Ishikawa (cell line): ENCODE measurements at regions not wholly inside any gene's neighbourhood (a gene's known extent, or its start where the extent isn't known, plus 50 kb on each side); places are given as distances from the start of the nearest gene placed in this dataset.

Source experiments
- CEBPB ChIP-seq: IDR thresholded peaks from 2 replicates; pipeline ENCODE4 v1.6.1; 2012
- CREB1 ChIP-seq: IDR thresholded peaks from 2 replicates; pipeline ENCODE4 v1.6.1; 2012; ENCODE audit warnings: low read depth
- EGR1 ChIP-seq: IDR thresholded peaks from 2 replicates; pipeline ENCODE4 v1.6.1; 2012
- EP300 ChIP-seq: IDR thresholded peaks from 2 replicates; pipeline ENCODE4 v1.6.1; 2012; ENCODE audit warnings: borderline replicate concordance
- FOXM1 ChIP-seq: IDR thresholded peaks from 2 replicates; pipeline ENCODE4 v1.6.1; 2012; ENCODE audit warnings: low read depth, borderline replicate concordance
- NFIC ChIP-seq: IDR thresholded peaks from 2 replicates; pipeline ENCODE4 v1.6.1; 2012
- RAD21 ChIP-seq: IDR thresholded peaks from 2 replicates; pipeline ENCODE4 v1.6.1; 2012; ENCODE audit warnings: low read depth
- TAF1 ChIP-seq: IDR thresholded peaks from 2 replicates; pipeline ENCODE4 v1.6.1; 2012; ENCODE audit warnings: low read depth, mild to moderate bottlenecking
- TCF12 ChIP-seq: IDR thresholded peaks from 2 replicates; pipeline ENCODE4 v1.6.1; 2012; ENCODE audit warnings: low read depth
- TEAD4 ChIP-seq: IDR thresholded peaks from 2 replicates; pipeline ENCODE4 v1.6.1; 2012
- YY1 ChIP-seq: IDR thresholded peaks from 2 replicates; pipeline ENCODE4 v1.6.1; 2012; ENCODE audit warnings: low read depth
- ZBTB7A ChIP-seq: IDR thresholded peaks from 2 replicates; pipeline ENCODE4 v1.6.1; 2012; ENCODE audit warnings: low read depth
- TF ChIP-seq, protein P1 (sequence below): IDR thresholded peaks from 2 replicates; pipeline ENCODE4 v1.6.1; 2012
- TF ChIP-seq, protein P2 (sequence below): IDR thresholded peaks from 2 replicates; pipeline ENCODE4 v1.6.1; 2012
- TF ChIP-seq, protein P3 (sequence below): IDR thresholded peaks from 2 replicates; pipeline ENCODE4 v1.6.1; 2012; ENCODE audit warnings: low read depth, mild to moderate bottlenecking

GRCh38 chr9:21533597-21533996 is 51.5 kb upstream of the IFNE start:
- no peak for TF ChIP-seq NFIC
- no peak for TF ChIP-seq TEAD4
- TF ChIP-seq CREB1, result no peak
- TF ChIP-seq, protein P1, sequence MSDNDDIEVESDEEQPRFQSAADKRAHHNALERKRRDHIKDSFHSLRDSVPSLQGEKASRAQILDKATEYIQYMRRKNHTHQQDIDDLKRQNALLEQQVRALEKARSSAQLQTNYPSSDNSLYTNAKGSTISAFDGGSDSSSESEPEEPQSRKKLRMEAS, result no peak
- TF ChIP-seq, protein P2, sequence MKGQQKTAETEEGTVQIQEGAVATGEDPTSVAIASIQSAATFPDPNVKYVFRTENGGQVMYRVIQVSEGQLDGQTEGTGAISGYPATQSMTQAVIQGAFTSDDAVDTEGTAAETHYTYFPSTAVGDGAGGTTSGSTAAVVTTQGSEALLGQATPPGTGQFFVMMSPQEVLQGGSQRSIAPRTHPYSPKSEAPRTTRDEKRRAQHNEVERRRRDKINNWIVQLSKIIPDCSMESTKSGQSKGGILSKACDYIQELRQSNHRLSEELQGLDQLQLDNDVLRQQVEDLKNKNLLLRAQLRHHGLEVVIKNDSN, result no peak

GRCh38 chr9:21535396-21535795 is 53.3 kb upstream of the IFNE start:
- TF ChIP-seq, protein P3, sequence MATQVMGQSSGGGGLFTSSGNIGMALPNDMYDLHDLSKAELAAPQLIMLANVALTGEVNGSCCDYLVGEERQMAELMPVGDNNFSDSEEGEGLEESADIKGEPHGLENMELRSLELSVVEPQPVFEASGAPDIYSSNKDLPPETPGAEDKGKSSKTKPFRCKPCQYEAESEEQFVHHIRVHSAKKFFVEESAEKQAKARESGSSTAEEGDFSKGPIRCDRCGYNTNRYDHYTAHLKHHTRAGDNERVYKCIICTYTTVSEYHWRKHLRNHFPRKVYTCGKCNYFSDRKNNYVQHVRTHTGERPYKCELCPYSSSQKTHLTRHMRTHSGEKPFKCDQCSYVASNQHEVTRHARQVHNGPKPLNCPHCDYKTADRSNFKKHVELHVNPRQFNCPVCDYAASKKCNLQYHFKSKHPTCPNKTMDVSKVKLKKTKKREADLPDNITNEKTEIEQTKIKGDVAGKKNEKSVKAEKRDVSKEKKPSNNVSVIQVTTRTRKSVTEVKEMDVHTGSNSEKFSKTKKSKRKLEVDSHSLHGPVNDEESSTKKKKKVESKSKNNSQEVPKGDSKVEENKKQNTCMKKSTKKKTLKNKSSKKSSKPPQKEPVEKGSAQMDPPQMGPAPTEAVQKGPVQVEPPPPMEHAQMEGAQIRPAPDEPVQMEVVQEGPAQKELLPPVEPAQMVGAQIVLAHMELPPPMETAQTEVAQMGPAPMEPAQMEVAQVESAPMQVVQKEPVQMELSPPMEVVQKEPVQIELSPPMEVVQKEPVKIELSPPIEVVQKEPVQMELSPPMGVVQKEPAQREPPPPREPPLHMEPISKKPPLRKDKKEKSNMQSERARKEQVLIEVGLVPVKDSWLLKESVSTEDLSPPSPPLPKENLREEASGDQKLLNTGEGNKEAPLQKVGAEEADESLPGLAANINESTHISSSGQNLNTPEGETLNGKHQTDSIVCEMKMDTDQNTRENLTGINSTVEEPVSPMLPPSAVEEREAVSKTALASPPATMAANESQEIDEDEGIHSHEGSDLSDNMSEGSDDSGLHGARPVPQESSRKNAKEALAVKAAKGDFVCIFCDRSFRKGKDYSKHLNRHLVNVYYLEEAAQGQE, result no peak
- TF ChIP-seq EGR1 (no peak), FOXM1 (no peak), CEBPB (no peak), TEAD4 (no peak), ZBTB7A (no peak), CREB1 (no peak), TAF1 (no peak), EP300 (no peak), YY1 (no peak), NFIC (no peak), RAD21 (no peak), TCF12 (no peak)
- TF ChIP-seq, protein P1, result no peak
- TF ChIP-seq, protein P2, result no peak

- TF ChIP-seq ZBTB7A (no peak), NFIC (no peak), CEBPB (no peak), EGR1 (no peak), CREB1 (no peak), YY1 (no peak), TAF1 (no peak), RAD21 (no peak), TEAD4 (no peak), TCF12 (no peak), FOXM1 (no peak), EP300 (no peak)
- TF ChIP-seq, protein P2, result no peak
- TF ChIP-seq, protein P3, result no peak
- TF ChIP-seq, protein P1, result no peak
Observed at GRCh38 chr9:21542787-21543186, 60.7 kb upstream of the IFNE start.

DNA sequence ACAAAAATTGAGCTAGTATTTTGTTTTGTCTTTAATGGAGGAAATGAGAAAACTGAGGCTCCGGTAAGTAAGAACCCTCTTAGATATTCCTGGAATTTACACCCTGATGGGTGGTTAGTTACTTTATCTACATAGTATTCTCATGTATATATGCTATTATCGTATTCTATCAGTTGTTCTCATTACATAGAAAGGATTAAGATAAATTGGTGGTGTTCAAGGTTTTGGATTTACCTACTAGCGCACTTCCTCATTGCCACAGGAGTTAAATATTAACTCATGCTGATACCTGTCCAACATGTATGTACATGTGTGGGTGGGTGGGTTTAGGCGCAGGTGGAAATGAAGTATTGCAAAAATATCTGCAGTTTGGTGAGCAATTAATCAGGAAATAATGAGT is 61.1 kb upstream of the IFNE start:
- TF ChIP-seq TEAD4 (no peak), NFIC (no peak), YY1 (no peak), ZBTB7A (no peak), EGR1 (no peak), EP300 (no peak), CEBPB (no peak), FOXM1 (no peak), TCF12 (no peak), CREB1 (no peak), TAF1 (no peak), RAD21 (no peak)
- TF ChIP-seq, protein P2, result no peak
- TF ChIP-seq, protein P3, result no peak
- TF ChIP-seq, protein P1, result no peak
